ENCODE measurements at regions not wholly inside any gene's neighbourhood (a gene's known extent, or its start where the extent isn't known, plus 50 kb on each side); places are given as distances from the start of the nearest gene placed in this dataset.
"Not testable (repeated sequence)": the region's sequence is repeated elsewhere in the genome, so short reads cannot be mapped to it uniquely, and the experiment has no call there.

GRCh38 chr5:91446880-91447279 is 63.8 kb upstream of the ARRDC3 start:
- H3K27ac ChIP-seq (ENCODE audit: low read depth, low read length, severe bottlenecking); H3K9me3 ChIP-seq (ENCODE audit: control insufficient read depth, low read length); H3K4me1 ChIP-seq (ENCODE audit: control insufficient read depth, insufficient read depth, low read length, poor library complexity, severe bottlenecking); H3K36me3 ChIP-seq (ENCODE audit: control insufficient read depth, insufficient read depth, low read length); H3K4me3 ChIP-seq (ENCODE audit: extremely low read depth, insufficient read depth, low read length, poor library complexity, severe bottlenecking): not testable (repeated sequence)
- 100% methylated on average over 3 of the region's 3 CpGs for WGBS, 2 experiments (ENCODE audit: insufficient coverage in 2 of 2)

DNA sequence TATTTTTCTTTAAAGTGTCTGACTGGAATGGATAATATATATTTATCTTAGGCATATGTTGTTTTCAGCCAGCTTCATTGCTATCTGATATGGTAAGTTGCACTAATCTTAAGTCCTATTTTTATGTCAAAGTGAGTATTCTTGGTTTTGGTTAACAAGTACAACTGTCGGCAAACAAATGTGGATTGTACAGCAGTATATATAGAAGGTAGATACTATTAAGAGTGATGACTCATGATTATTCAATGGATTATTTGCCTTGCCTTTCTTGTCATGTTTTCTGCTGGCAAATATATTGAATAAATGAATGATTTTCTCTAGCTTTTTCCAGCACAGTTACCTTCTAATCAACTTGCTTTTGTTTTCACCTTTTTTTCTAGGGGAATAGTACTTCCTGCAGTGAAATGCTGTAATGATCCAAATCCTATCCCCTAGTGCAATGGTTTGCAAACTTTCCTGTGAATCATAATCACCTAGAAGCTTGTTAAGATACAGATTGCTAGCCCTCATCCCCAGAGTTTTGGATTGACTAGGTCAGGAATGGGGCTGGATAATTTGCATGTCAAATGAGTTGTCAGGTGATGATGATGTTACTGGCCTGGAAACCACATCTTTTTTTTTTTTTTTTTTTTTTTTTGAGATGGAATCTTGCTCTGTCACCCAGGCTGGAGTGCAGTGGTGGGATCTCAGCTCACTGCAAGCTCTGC is 60.8 kb upstream of the ARRDC3 start:
- Histone ChIP-seq H3K9me3 (ENCODE audit: control insufficient read depth, low read length) (no peaks in the 10 kb centered on the region), H3K4me3 (ENCODE audit: extremely low read depth, insufficient read depth, low read length, poor library complexity, severe bottlenecking) (no peak overlapping the region), H3K36me3 (ENCODE audit: control insufficient read depth, insufficient read depth, low read length) (no peaks in the 10 kb centered on the region), H3K27ac (ENCODE audit: low read depth, low read length, severe bottlenecking) (no peak overlapping the region), H3K4me1 (ENCODE audit: control insufficient read depth, insufficient read depth, low read length, poor library complexity, severe bottlenecking) (no peaks in the 10 kb centered on the region)
- WGBS, 2 experiments (ENCODE audit: insufficient coverage in 2 of 2) = 100% methylated on average over 1 of the region's 1 CpG

- H3K27ac ChIP-seq (ENCODE audit: low read depth, low read length, severe bottlenecking) = no peak overlapping the region
- no peak overlapping the region for H3K4me3 ChIP-seq (ENCODE audit: extremely low read depth, insufficient read depth, low read length, poor library complexity, severe bottlenecking)
- H3K4me1 ChIP-seq (ENCODE audit: control insufficient read depth, insufficient read depth, low read length, poor library complexity, severe bottlenecking) = no peaks in the 10 kb centered on the region
- H3K36me3 ChIP-seq (ENCODE audit: control insufficient read depth, insufficient read depth, low read length) = no peaks in the 10 kb centered on the region
- WGBS, 2 experiments (ENCODE audit: insufficient coverage in 2 of 2) = no CpG with 5 or more reads among the region's 1 CpG
- no peaks in the 10 kb centered on the region for H3K9me3 ChIP-seq (ENCODE audit: control insufficient read depth, low read length)
These were observed 59.9 kb upstream of the ARRDC3 start for GRCh38 chr5:91443023-91443422.

DNA sequence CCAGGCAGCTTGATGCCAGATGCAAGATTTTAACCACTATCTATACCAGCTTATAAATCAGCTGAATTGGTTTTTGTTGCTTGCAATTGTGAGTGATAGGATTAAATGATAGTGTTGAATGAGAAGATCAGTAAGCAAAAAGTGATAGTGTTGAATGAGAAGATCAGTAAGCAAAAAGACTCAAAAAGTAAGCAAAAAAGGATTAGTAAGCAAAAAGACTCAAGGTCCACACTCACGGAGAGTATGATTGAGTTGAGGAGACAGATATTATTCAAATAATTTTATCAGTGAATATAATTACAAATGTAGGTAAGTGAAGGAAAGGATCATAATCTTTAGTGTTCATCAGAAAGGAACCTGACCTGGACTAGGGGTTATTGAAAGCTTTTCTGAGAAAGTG is 58.0 kb upstream of the ARRDC3 start:
- no peak overlapping the region for H3K4me3 ChIP-seq (ENCODE audit: extremely low read depth, insufficient read depth, low read length, poor library complexity, severe bottlenecking)
- no peaks in the 10 kb centered on the region for H3K4me1 ChIP-seq (ENCODE audit: control insufficient read depth, insufficient read depth, low read length, poor library complexity, severe bottlenecking)
- no CpG with 5 or more reads among the region's 1 CpG for WGBS, 2 experiments (ENCODE audit: insufficient coverage in 2 of 2)
- H3K9me3 ChIP-seq (ENCODE audit: control insufficient read depth, low read length) = no peaks in the 10 kb centered on the region
- no peaks in the 10 kb centered on the region for H3K36me3 ChIP-seq (ENCODE audit: control insufficient read depth, insufficient read depth, low read length)
- H3K27ac ChIP-seq (ENCODE audit: low read depth, low read length, severe bottlenecking) = no peak overlapping the region

DNA sequence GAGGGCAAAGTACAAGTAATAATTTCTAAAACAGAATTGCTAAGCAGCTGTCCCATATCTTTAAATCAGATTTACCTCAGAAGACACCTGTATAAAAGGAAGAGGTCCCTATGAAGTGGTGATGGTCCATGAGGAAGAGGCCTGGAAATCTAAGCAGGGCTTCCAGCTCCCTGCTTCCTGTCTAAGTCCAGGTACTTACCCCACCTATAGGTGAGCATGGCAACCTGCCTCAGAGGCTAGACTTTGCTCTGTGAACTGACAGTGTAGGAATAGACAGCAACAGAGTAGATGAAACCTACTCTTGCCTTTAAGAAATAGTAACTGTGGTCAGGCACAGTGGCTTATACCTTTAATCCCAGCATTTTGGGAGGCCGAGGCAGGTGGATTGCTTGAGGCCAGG is 55.8 kb upstream of the ARRDC3 start:
- H3K27ac ChIP-seq (ENCODE audit: low read depth, low read length, severe bottlenecking) = no peak overlapping the region
- no peaks in the 10 kb centered on the region for H3K4me1 ChIP-seq (ENCODE audit: control insufficient read depth, insufficient read depth, low read length, poor library complexity, severe bottlenecking)
- H3K9me3 ChIP-seq (ENCODE audit: control insufficient read depth, low read length) = no peaks in the 10 kb centered on the region
- no peaks in the 10 kb centered on the region for H3K36me3 ChIP-seq (ENCODE audit: control insufficient read depth, insufficient read depth, low read length)
- WGBS, 2 experiments (ENCODE audit: insufficient coverage in 2 of 2) = no CpG with 5 or more reads among the region's 1 CpG
- no peak overlapping the region for H3K4me3 ChIP-seq (ENCODE audit: extremely low read depth, insufficient read depth, low read length, poor library complexity, severe bottlenecking)

DNA sequence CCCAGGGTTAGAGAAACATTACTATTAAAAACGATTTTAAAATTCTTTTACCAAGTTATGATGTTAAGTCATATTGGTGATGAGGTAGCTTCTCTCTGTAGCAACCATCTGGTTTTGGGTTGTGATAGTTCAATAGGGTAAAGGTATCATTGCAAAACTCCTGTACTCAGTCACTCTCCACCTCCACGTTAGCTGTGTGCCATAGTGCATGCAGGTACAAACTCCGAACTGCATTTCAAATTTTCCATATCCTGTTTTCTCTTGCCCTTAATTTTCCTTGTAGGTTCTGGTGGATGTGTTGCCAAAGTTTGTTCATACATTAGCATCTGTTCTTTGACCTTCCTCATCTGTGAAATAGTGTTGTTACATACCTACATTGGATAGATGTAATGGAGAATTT is 53.1 kb upstream of the ARRDC3 start:
- WGBS, 2 experiments (ENCODE audit: insufficient coverage in 2 of 2) = no CpG with 5 or more reads among the region's 3 CpGs
- Histone ChIP-seq H3K4me1 (ENCODE audit: control insufficient read depth, insufficient read depth, low read length, poor library complexity, severe bottlenecking) (no peaks in the 10 kb centered on the region), H3K36me3 (ENCODE audit: control insufficient read depth, insufficient read depth, low read length) (no peaks in the 10 kb centered on the region), H3K27ac (ENCODE audit: low read depth, low read length, severe bottlenecking) (no peak overlapping the region), H3K4me3 (ENCODE audit: extremely low read depth, insufficient read depth, low read length, poor library complexity, severe bottlenecking) (no peak overlapping the region), H3K9me3 (ENCODE audit: control insufficient read depth, low read length) (no peaks in the 10 kb centered on the region)

- H3K4me1 ChIP-seq (ENCODE audit: control insufficient read depth, insufficient read depth, low read length, poor library complexity, severe bottlenecking) = no peaks in the 10 kb centered on the region
- no peaks in the 10 kb centered on the region for H3K36me3 ChIP-seq (ENCODE audit: control insufficient read depth, insufficient read depth, low read length)
- no peak overlapping the region for H3K4me3 ChIP-seq (ENCODE audit: extremely low read depth, insufficient read depth, low read length, poor library complexity, severe bottlenecking)
- H3K9me3 ChIP-seq (ENCODE audit: control insufficient read depth, low read length) = no peaks in the 10 kb centered on the region
- H3K27ac ChIP-seq (ENCODE audit: low read depth, low read length, severe bottlenecking) = no peak overlapping the region
These were observed 51.2 kb upstream of the ARRDC3 start for GRCh38 chr5:91434348-91434747.

GRCh38 chr5:91433861-91434260 is 50.7 kb upstream of the ARRDC3 start:
- Histone ChIP-seq H3K9me3 (ENCODE audit: control insufficient read depth, low read length) (no peaks in the 10 kb centered on the region), H3K36me3 (ENCODE audit: control insufficient read depth, insufficient read depth, low read length) (no peaks in the 10 kb centered on the region), H3K27ac (ENCODE audit: low read depth, low read length, severe bottlenecking) (no peak overlapping the region), H3K4me1 (ENCODE audit: control insufficient read depth, insufficient read depth, low read length, poor library complexity, severe bottlenecking) (no peaks in the 10 kb centered on the region), H3K4me3 (ENCODE audit: extremely low read depth, insufficient read depth, low read length, poor library complexity, severe bottlenecking) (no peak overlapping the region)
- no CpG with 5 or more reads among the region's 1 CpG for WGBS, 2 experiments (ENCODE audit: insufficient coverage in 2 of 2)
